Stomach (tissue), 8 donors: ENCODE measurements at regions not wholly inside any gene's neighbourhood (a gene's known extent, or its start where the extent isn't known, plus 50 kb on each side); places are given as distances from the start of the nearest gene placed in this dataset.
A peak's percentile ranks its signal among the peaks of the same experiment; 100 is the strongest.

Source experiments
- DNase-seq, 2 donors: peaks; one replicate each; pipeline versions ENCODE4 v3.0.0 to v3.0.0-alpha.2; 2013 to 2019
- H3K27ac ChIP-seq, 5 donors: fragments of 200-600 bp in 4 of 5; sonication (generic) in 4 of 5; one replicate each; pipeline ENCODE4 v1.5.1; 2013 to 2019; ENCODE audit warnings: mild to moderate bottlenecking in 1 of 5, moderate library complexity in 1 of 5
- H3K27me3 ChIP-seq, 3 donors: fragments of 200-600 bp; sonication (generic); one replicate each; pipeline ENCODE4 v1.5.1; 2017 to 2019; ENCODE audit warnings: mixed run types in 1 of 3
- H3K36me3 ChIP-seq, 4 donors: fragments of 200-600 bp; sonication (generic); 1 replicate in 3 of 4; 2 replicates in 1 of 4; pipeline ENCODE4 v1.5.1; 2016 to 2019
- H3K4me1 ChIP-seq, 4 donors: fragments of 200-600 bp; sonication (generic); one replicate each; pipeline ENCODE4 v1.5.1; 2016 to 2019
- H3K4me3 ChIP-seq, 4 donors: fragments of 200-600 bp; sonication (generic) in 3 of 4; one replicate each; pipeline ENCODE4 v1.5.1; 2016 to 2019; ENCODE audit warnings: mild to moderate bottlenecking in 1 of 4
- H3K9me3 ChIP-seq, 4 donors: fragments of 200-600 bp; sonication (generic); one replicate each; pipeline ENCODE4 v1.5.1; 2016 to 2019
- CTCF ChIP-seq, 7 experiments: fragments of 450-650 bp in 4 of 7; fragments of 200-600 bp in 3 of 7; sonication (generic) in 3 of 7; IDR thresholded peaks; one replicate each; pipeline ENCODE4 v1.5.1; 2016 to 2019; ENCODE audit warnings: antibody characterized with exemption in 7 of 7, control low read depth in 2 of 7, mild to moderate bottlenecking in 1 of 7
- EP300 ChIP-seq: sonication (generic); formaldehyde crosslinking; IDR thresholded peaks from one replicate; pipeline ENCODE4 v1.6.1; 2017; ENCODE audit warnings: antibody characterized with exemption
- POLR2A ChIP-seq, 4 donors: fragments of 450-650 bp; IDR thresholded peaks; one replicate each; pipeline ENCODE4 v1.6.1; 2016; ENCODE audit warnings: antibody characterized with exemption in 4 of 4, control low read depth in 2 of 4, mild to moderate bottlenecking in 1 of 4, moderate library complexity in 1 of 4
- POLR2AphosphoS5 ChIP-seq, 3 donors: sonication (generic); formaldehyde crosslinking; IDR thresholded peaks; one replicate each; pipeline ENCODE4 v1.6.1; 2016; ENCODE audit warnings: antibody characterized with exemption in 3 of 3
- WGBS, 5 donors: extraction: QIAGEN DNeasy Blood & Tissue Kit in 3 of 5; methylation state at CpG; one replicate each; pipeline versions ENCODE4 v1.1.5 to v1.1.7; 2013 to 2018; 5-methylcytosine and 5-hydroxymethylcytosine counted together
- intact Hi-C: fragments of 100-400 bp; cut with DNase I; formaldehyde crosslinking; loops from one replicate; pipeline ENCODE4 v1.15.1; 2023; ENCODE audit warnings: low total_unique reads
- donor health status: healthy with polysubstance abuse.
- donor health status: Bipolar disorder and iron deficiency.
- donor health status: healthy.

- H3K9me3 ChIP-seq, result no peaks in the 10 kb centered on the region
- H3K4me1 ChIP-seq, result peaks cover 13 to 61% (median 41%) of the 10 kb centered on the region in 4 donors
- no peak for DNase-seq
- H3K27me3 ChIP-seq, result no peaks in the 10 kb centered on the region
- intact Hi-C loops, result no loop called here
- 23 to 57% (median 47%) methylated on average over 1 of the region's 1 CpG for WGBS, 5 donors
- H3K4me3 ChIP-seq, result no peak overlapping the region
- peak overlapping the region in 1 of 5 donors; percentile 23 for H3K27ac ChIP-seq
- no peaks in the 10 kb centered on the region for H3K36me3 ChIP-seq
- TF ChIP-seq POLR2AphosphoS5 (IDR thresholded peaks at IDR 0.05) (no peak), CTCF (IDR thresholded peaks at IDR 0.05) (no peak), EP300 (no peak), POLR2A (IDR thresholded peaks at IDR 0.05) (no peak)
Observed at GRCh38 chr1:58926152-58926551, 142.3 kb upstream of the JUN start.

GRCh38 chr1:58927041-58927721 is 143.3 kb upstream of the JUN start:
- Histone ChIP-seq H3K36me3 (no peaks in the 10 kb centered on the region), H3K9me3 (no peaks in the 10 kb centered on the region), H3K27me3 (no peaks in the 10 kb centered on the region), H3K4me1 (peaks cover 10 to 63% (median 36%) of the 10 kb centered on the region in 4 donors), H3K27ac (peak overlapping the region in 3 of 5 donors; percentile 14 to 56 (median 40)), H3K4me3 (no peak overlapping the region)
- DNase-seq, result no peak
- WGBS, 5 donors, result 71 to 88% (median 78%) methylated on average over 4 of the region's 4 CpGs
- intact Hi-C loops, result no loop called here
- TF ChIP-seq EP300 (no peak), POLR2AphosphoS5 (IDR thresholded peaks at IDR 0.05) (no peak), CTCF (IDR thresholded peaks at IDR 0.05) (no peak), POLR2A (IDR thresholded peaks at IDR 0.05) (no peak)

GRCh38 chr1:58927722-58928085 is 143.9 kb upstream of the JUN start:
- intact Hi-C loops, result no loop called here
- H3K4me1 ChIP-seq, result peaks cover 5 to 63% (median 33%) of the 10 kb centered on the region in 4 donors

GRCh38 chr1:58928514-58928913 is 144.7 kb upstream of the JUN start:
- Histone ChIP-seq H3K4me3 (no peak overlapping the region), H3K4me1 (peaks cover 1 to 64% (median 33%) of the 10 kb centered on the region in 4 donors), H3K9me3 (no peaks in the 10 kb centered on the region), H3K27ac (peak overlapping the region in 3 of 5 donors; percentile 9 to 54 (median 40)), H3K36me3 (no peaks in the 10 kb centered on the region), H3K27me3 (no peaks in the 10 kb centered on the region)
- peak; percentile 56 to 72 for DNase-seq
- intact Hi-C loops, result no loop called here
- WGBS, 5 donors, result 32 to 54% (median 50%) methylated on average over 6 of the region's 6 CpGs
- TF ChIP-seq CTCF (IDR thresholded peaks at IDR 0.05) (no peak), POLR2AphosphoS5 (IDR thresholded peaks at IDR 0.05) (peak in 2 of 3 donors; percentile 16 to 44)

More at GRCh38 chr1:58927722-58928085, 143.9 kb upstream of the JUN start:
- H3K4me3 ChIP-seq, result no peak overlapping the region
- no peak for DNase-seq
- no peaks in the 10 kb centered on the region for H3K36me3 ChIP-seq
- no peaks in the 10 kb centered on the region for H3K9me3 ChIP-seq
- 81 to 96% (median 90%) methylated on average over 3 of the region's 3 CpGs for whole genome bisulfite sequencing, 5 donors
- no peaks in the 10 kb centered on the region for H3K27me3 ChIP-seq
- H3K27ac ChIP-seq, result peak overlapping the region in 2 of 5 donors; percentile 40 to 56
- TF ChIP-seq POLR2AphosphoS5 (IDR thresholded peaks at IDR 0.05) (no peak), CTCF (IDR thresholded peaks at IDR 0.05) (no peak), EP300 (no peak), POLR2A (IDR thresholded peaks at IDR 0.05) (no peak)
